ENCODE measurements at regions not wholly inside any gene's neighbourhood (a gene's known extent, or its start where the extent isn't known, plus 50 kb on each side); places are given as distances from the start of the nearest gene placed in this dataset.

DNA sequence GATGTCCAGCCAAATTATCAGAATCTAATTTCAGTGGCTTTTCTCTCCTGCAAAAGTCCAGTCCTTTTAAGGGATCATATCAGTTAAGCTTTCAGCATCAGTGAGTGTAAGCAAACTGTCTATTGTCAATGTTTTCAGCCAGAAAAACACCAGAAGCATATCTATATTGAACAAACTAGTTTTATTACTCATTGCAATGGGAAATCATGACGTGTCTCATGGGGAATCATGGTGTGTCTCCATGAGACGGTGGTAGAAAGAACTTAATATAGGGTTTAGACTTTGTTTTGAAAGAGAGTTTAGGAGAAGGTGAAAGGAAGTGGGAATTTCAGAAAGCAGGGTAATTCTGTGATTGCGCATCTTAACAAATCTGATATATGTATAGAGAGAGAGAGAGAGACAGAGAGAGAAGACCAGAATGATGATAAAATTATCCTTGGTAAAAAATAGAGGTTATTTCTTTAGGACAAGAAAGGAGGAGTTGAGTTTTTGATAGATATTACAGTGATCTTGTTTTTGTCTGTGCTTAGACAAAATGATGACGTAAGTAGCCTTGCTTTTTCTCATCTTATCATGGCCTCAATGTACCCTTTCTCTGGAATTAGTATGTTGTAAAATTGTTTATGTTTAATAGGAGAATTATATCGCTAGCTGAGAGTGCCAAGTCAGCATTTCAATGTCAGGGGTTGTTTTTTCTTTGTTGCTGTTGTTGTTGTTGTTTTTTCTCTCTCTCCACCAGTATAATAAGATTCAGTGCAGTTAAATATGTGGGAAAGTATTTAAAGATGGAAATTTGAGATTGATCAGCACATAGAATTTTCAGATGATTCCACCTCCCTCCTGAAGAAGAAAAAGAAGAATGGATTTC is 129.9 kb upstream of the OSTN start:
- ATAC-seq: no peak
- TF ChIP-seq ZC3H10 (CRISPR knock-in tag; IDR thresholded peaks at IDR 0.05) (no peak), CSDC2 (CRISPR knock-in tag; IDR thresholded peaks at IDR 0.05) (no peak), RARB (CRISPR knock-in tag; IDR thresholded peaks at IDR 0.05) (no peak), BACH2 (CRISPR knock-in tag; IDR thresholded peaks at IDR 0.05; ENCODE audit: borderline replicate concordance) (no peak), TCF4 (CRISPR knock-in tag; IDR thresholded peaks at IDR 0.05; ENCODE audit: borderline replicate concordance) (no peak), ZFP3 (CRISPR knock-in tag; IDR thresholded peaks at IDR 0.05) (no peak)
- TF ChIP-seq, protein P1, sequence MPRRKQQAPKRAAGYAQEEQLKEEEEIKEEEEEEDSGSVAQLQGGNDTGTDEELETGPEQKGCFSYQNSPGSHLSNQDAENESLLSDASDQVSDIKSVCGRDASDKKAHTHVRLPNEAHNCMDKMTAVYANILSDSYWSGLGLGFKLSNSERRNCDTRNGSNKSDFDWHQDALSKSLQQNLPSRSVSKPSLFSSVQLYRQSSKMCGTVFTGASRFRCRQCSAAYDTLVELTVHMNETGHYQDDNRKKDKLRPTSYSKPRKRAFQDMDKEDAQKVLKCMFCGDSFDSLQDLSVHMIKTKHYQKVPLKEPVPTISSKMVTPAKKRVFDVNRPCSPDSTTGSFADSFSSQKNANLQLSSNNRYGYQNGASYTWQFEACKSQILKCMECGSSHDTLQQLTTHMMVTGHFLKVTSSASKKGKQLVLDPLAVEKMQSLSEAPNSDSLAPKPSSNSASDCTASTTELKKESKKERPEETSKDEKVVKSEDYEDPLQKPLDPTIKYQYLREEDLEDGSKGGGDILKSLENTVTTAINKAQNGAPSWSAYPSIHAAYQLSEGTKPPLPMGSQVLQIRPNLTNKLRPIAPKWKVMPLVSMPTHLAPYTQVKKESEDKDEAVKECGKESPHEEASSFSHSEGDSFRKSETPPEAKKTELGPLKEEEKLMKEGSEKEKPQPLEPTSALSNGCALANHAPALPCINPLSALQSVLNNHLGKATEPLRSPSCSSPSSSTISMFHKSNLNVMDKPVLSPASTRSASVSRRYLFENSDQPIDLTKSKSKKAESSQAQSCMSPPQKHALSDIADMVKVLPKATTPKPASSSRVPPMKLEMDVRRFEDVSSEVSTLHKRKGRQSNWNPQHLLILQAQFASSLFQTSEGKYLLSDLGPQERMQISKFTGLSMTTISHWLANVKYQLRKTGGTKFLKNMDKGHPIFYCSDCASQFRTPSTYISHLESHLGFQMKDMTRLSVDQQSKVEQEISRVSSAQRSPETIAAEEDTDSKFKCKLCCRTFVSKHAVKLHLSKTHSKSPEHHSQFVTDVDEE (CRISPR knock-in tag; IDR thresholded peaks at IDR 0.05): no peak

DNA sequence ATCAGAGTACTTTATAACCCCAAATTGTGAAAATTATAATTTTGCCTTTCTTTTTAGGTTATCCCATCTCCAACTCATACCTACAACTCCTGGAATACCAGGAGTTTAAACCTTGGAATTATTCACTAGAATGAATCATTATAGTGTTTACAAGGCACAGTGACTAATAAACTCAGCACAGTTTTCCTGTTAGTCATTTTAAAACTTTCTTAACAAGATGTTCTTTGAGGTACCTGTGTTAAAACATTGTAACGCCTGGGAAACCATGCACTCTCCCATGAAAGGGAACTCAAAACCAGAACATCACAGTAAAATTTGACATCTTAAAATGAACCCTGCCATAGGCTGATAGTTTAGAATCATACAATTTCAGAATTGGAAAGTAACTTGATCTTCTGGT is 132.4 kb upstream of the OSTN start:
- no peak for ATAC-seq
- TF ChIP-seq RARB (CRISPR knock-in tag; IDR thresholded peaks at IDR 0.05) (no peak), ZNF565 (CRISPR knock-in tag; conservative IDR thresholded peaks at IDR 0.05; ENCODE audit: low read depth) (no peak), BACH2 (CRISPR knock-in tag; IDR thresholded peaks at IDR 0.05; ENCODE audit: borderline replicate concordance) (no peak), ZFP30 (CRISPR knock-in tag; IDR thresholded peaks at IDR 0.05) (no peak), OSR1 (CRISPR knock-in tag; IDR thresholded peaks at IDR 0.05) (no peak), ZC3H10 (CRISPR knock-in tag; IDR thresholded peaks at IDR 0.05) (no peak), ARNTL (CRISPR knock-in tag; IDR thresholded peaks at IDR 0.05; ENCODE audit: borderline replicate concordance, low read depth) (no peak), CSDC2 (CRISPR knock-in tag; IDR thresholded peaks at IDR 0.05) (no peak), TCF4 (CRISPR knock-in tag; IDR thresholded peaks at IDR 0.05; ENCODE audit: borderline replicate concordance) (no peak), SNAI2 (CRISPR knock-in tag; IDR thresholded peaks at IDR 0.05) (no peak), ISL1 (CRISPR knock-in tag; IDR thresholded peaks at IDR 0.05) (no peak), ZFP3 (CRISPR knock-in tag; IDR thresholded peaks at IDR 0.05) (no peak)
- TF ChIP-seq, protein P2, sequence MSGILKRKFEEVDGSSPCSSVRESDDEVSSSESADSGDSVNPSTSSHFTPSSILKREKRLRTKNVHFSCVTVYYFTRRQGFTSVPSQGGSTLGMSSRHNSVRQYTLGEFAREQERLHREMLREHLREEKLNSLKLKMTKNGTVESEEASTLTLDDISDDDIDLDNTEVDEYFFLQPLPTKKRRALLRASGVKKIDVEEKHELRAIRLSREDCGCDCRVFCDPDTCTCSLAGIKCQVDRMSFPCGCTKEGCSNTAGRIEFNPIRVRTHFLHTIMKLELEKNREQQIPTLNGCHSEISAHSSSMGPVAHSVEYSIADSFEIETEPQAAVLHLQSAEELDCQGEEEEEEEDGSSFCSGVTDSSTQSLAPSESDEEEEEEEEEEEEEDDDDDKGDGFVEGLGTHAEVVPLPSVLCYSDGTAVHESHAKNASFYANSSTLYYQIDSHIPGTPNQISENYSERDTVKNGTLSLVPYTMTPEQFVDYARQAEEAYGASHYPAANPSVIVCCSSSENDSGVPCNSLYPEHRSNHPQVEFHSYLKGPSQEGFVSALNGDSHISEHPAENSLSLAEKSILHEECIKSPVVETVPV (CRISPR knock-in tag; IDR thresholded peaks at IDR 0.05): no peak
- TF ChIP-seq, protein P3, sequence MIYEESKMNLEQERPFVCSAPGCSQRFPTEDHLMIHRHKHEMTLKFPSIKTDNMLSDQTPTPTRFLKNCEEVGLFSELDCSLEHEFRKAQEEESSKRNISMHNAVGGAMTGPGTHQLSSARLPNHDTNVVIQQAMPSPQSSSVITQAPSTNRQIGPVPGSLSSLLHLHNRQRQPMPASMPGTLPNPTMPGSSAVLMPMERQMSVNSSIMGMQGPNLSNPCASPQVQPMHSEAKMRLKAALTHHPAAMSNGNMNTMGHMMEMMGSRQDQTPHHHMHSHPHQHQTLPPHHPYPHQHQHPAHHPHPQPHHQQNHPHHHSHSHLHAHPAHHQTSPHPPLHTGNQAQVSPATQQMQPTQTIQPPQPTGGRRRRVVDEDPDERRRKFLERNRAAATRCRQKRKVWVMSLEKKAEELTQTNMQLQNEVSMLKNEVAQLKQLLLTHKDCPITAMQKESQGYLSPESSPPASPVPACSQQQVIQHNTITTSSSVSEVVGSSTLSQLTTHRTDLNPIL (CRISPR knock-in tag; IDR thresholded peaks at IDR 0.05; ENCODE audit: low read depth): no peak

DNA sequence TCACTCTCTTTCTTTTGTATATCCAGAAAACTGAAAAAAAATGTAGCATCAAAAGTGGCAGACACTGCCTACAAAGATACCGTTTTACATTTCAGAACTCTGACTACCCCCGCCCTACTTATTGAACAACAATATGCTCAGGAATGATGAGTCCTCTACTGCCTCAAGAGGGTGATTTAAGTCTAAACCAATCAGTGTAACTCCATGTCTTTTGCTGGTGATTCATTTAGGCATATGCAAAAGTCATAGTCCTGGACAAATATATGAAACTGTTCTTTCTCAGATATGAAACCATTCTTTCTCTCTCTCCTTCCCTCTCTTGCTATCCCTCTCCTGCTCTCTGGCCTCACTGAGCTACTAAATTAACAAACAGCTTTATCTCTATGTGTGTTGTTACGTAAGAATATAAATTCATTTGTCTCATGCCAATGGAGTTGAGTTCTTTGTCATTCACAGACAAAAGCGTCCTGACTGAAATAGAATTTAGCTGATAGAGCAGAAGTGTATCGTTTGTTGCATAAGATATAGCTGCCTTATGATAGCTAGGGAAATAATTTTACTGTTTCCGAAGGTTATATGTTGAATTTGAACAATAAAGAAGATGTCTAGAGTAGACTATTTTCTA is 133.7 kb upstream of the OSTN start:
- TF ChIP-seq ZNF8 (CRISPR knock-in tag; IDR thresholded peaks at IDR 0.05) (no peak), ZNF565 (CRISPR knock-in tag; conservative IDR thresholded peaks at IDR 0.05; ENCODE audit: low read depth) (no peak), ESRRG (CRISPR knock-in tag; IDR thresholded peaks at IDR 0.05) (no peak), TOX (CRISPR knock-in tag; IDR thresholded peaks at IDR 0.05; ENCODE audit: borderline replicate concordance) (no peak), BACH2 (CRISPR knock-in tag; IDR thresholded peaks at IDR 0.05; ENCODE audit: borderline replicate concordance) (no peak), ISL1 (CRISPR knock-in tag; IDR thresholded peaks at IDR 0.05) (no peak)
- ATAC-seq: no peak

DNA sequence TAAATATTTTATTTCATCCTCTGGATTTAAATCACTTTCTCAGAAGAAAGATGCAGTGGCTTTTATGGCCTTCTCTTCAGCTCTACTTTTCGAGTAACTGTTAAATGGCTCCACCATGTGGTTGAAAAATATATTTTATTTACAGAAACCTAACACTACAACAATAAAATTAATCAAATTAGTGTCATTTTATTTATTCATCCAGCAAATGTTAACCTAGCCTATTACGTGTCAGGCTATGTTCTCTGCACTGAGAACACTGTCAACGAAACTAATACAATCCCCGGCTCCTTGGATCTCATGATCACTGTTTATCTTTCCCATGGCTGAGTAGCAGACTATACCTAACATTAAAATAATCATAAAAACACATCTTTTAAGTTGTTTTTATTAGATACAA is 148.0 kb upstream of the OSTN start:
- TF ChIP-seq CSDC2 (CRISPR knock-in tag; IDR thresholded peaks at IDR 0.05) (no peak), OSR1 (CRISPR knock-in tag; IDR thresholded peaks at IDR 0.05) (no peak), ZNF565 (CRISPR knock-in tag; conservative IDR thresholded peaks at IDR 0.05; ENCODE audit: low read depth) (no peak), SNAI2 (CRISPR knock-in tag; IDR thresholded peaks at IDR 0.05) (no peak)
- ATAC-seq: peak; percentile 82

DNA sequence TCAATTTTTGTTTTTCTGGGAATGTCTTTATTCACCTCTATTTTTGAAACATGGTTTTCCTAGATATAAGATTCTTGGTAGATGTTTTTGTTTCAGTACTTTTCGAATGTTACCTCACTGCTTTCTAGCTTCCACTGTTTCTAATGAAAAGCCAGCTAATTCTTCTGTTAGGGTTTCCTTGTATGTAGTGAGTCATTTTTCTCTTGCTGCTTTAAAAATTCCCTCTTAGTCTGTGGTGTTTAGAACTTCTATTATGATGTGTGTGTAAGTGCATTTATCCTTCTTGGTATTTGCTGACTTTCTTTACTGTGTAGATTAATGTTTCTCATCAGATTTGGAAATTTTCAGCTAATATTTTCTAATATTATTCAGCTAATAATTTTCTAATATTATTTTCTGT is 151.1 kb upstream of the OSTN start:
- ATAC-seq: no peak
- TF ChIP-seq, protein P1 (CRISPR knock-in tag; IDR thresholded peaks at IDR 0.05): no peak
- TF ChIP-seq TOX (CRISPR knock-in tag; IDR thresholded peaks at IDR 0.05; ENCODE audit: borderline replicate concordance): no peak
- TF ChIP-seq, protein P2 (CRISPR knock-in tag; IDR thresholded peaks at IDR 0.05): no peak
- no peak for TF ChIP-seq OSR1 (CRISPR knock-in tag; IDR thresholded peaks at IDR 0.05)
- no peak for TF ChIP-seq ESRRG (CRISPR knock-in tag; IDR thresholded peaks at IDR 0.05)
- TF ChIP-seq ZNF565 (CRISPR knock-in tag; conservative IDR thresholded peaks at IDR 0.05; ENCODE audit: low read depth): no peak
- TF ChIP-seq TCF4 (CRISPR knock-in tag; IDR thresholded peaks at IDR 0.05; ENCODE audit: borderline replicate concordance): no peak

Measured in SK-N-SH treated with all-trans-retinoic acid at 6 μM for 48 hours (cell line).